HEK293 (cell line): ENCODE measurements at regions not wholly inside any gene's neighbourhood (a gene's known extent, or its start where the extent isn't known, plus 50 kb on each side); places are given as distances from the start of the nearest gene placed in this dataset.

Source experiments
- CTCF ChIP-seq: fragments of 450-650 bp; formaldehyde crosslinking; IDR thresholded peaks from 2 replicates; pipeline ENCODE4 v1.5.1; 2016; ENCODE audit warnings: missing biosample characterization, missing genetic modification characterization
- GLIS1 ChIP-seq: fragments of 450-650 bp; formaldehyde crosslinking; IDR thresholded peaks from 2 replicates; pipeline ENCODE4 v1.5.1; 2016; ENCODE audit warnings: missing biosample characterization, missing genetic modification characterization
- ZBTB48 ChIP-seq: fragments of 450-650 bp; formaldehyde crosslinking; IDR thresholded peaks from 2 replicates; pipeline ENCODE4 v1.5.1; 2016; ENCODE audit warnings: missing biosample characterization, missing genetic modification characterization
- ZFP41 ChIP-seq: fragments of 450-650 bp; formaldehyde crosslinking; IDR thresholded peaks from 2 replicates; pipeline ENCODE4 v1.5.1; 2016; ENCODE audit warnings: missing biosample characterization, missing genetic modification characterization, borderline replicate concordance
- ZNF423 ChIP-seq: fragments of 450-650 bp; formaldehyde crosslinking; IDR thresholded peaks from 2 replicates; pipeline ENCODE4 v1.5.1; 2016; ENCODE audit warnings: missing biosample characterization, missing genetic modification characterization
- ZNF664 ChIP-seq: fragments of 450-650 bp; formaldehyde crosslinking; IDR thresholded peaks from 2 replicates; pipeline ENCODE4 v1.5.1; 2016; ENCODE audit warnings: missing biosample characterization, missing genetic modification characterization

GRCh38 chr10:81728692-81729091, 146.3 kb upstream of the NRG3 start:
- no peak for TF ChIP-seq ZBTB48 (tag by site-specific recombination)
- TF ChIP-seq ZNF423, result no peak
- no peak for TF ChIP-seq CTCF
- no peak for TF ChIP-seq ZFP41 (tag by site-specific recombination)
- TF ChIP-seq GLIS1 (tag by site-specific recombination), result no peak
- TF ChIP-seq ZNF664, result no peak
